ENCODE measurements at regions not wholly inside any gene's neighbourhood (a gene's known extent, or its start where the extent isn't known, plus 50 kb on each side); places are given as distances from the start of the nearest gene placed in this dataset.

- Mint-ChIP-seq H3K27me3 (ENCODE audit: low read depth) (peaks cover 1% of the 10 kb centered on the region; the same call in 1 of the 2 replicates), H3K4me3 (no peak overlapping the region), H3K36me3 (ENCODE audit: insufficient read depth in 1 of 3, low read depth in 3 of 3) (no peaks in the 10 kb centered on the region), H3K9me3 (no peaks in the 10 kb centered on the region), H3K4me1 (no peaks in the 10 kb centered on the region), H3K27ac (no peak overlapping the region)
- H3K4me2 ChIP-seq (ENCODE audit: insufficient read depth, insufficient read length, low read length), result no peak overlapping the region
- H2BK5ac ChIP-seq (ENCODE audit: insufficient read length, low read length), result no peak overlapping the region
- H3K23ac ChIP-seq (ENCODE audit: insufficient read length, low read depth, low read length), result no peak overlapping the region
- no peak overlapping the region for H3K27ac ChIP-seq (ENCODE audit: insufficient read length, low read depth, low read length)
- no peak overlapping the region for H4K5ac ChIP-seq (ENCODE audit: insufficient read length, low read depth, low read length)
- no peak for DNase-seq
- no peak for TF ChIP-seq CTCF (conservative IDR thresholded peaks at IDR 0.05)
- H3K14ac ChIP-seq (ENCODE audit: insufficient read depth, low read length), result no peak overlapping the region
- H3K9ac ChIP-seq (ENCODE audit: extremely low read depth, insufficient read length, low read length), result no peak overlapping the region
- H3K4me1 ChIP-seq (ENCODE audit: insufficient read depth, low read length), result no peaks in the 10 kb centered on the region
- no peaks in the 10 kb centered on the region for H4K20me1 ChIP-seq (ENCODE audit: control insufficient read depth, insufficient read depth, insufficient read length)
- H4K91ac ChIP-seq (ENCODE audit: insufficient read length, low read depth, low read length), result no peak overlapping the region
- H2BK15ac ChIP-seq (ENCODE audit: low read depth, low read length), result no peak overlapping the region
- no peaks in the 10 kb centered on the region for H3K27me3 ChIP-seq (ENCODE audit: insufficient read depth, low read length)
- no peaks in the 10 kb centered on the region for H3K23me2 ChIP-seq (ENCODE audit: insufficient read length, low read depth, low read length, poor library complexity, severe bottlenecking)
- no peak overlapping the region for H3K18ac ChIP-seq (ENCODE audit: insufficient read length, low read depth, low read length)
- no peak overlapping the region for H2AFZ ChIP-seq (ENCODE audit: low read length)
- H2BK120ac ChIP-seq (ENCODE audit: low read depth, low read length, poor library complexity, severe bottlenecking), result no peak overlapping the region
- no peak overlapping the region for H3T11ph ChIP-seq (ENCODE audit: low read length)
- no peak overlapping the region for H2BK12ac ChIP-seq (ENCODE audit: insufficient read length, low read depth, low read length)
- no peak overlapping the region for H2BK20ac ChIP-seq (ENCODE audit: low read depth, low read length, poor library complexity, severe bottlenecking)
- H4K8ac ChIP-seq (replicated peaks; ENCODE audit: insufficient read length, low read depth, low read length), result no peak overlapping the region
- H3K4ac ChIP-seq (ENCODE audit: low read depth, low read length), result no peak overlapping the region
- no peak overlapping the region for H2AK5ac ChIP-seq (ENCODE audit: insufficient read length, low read length)
- no peak overlapping the region for H3K56ac ChIP-seq (ENCODE audit: insufficient read length, low read depth, low read length)
- H3K9me3 ChIP-seq (ENCODE audit: control insufficient read depth, low read depth, low read length), result no peaks in the 10 kb centered on the region
- H3K79me2 ChIP-seq (ENCODE audit: insufficient read depth, low read length), result no peaks in the 10 kb centered on the region
- WGBS (ENCODE audit: extremely low coverage, insufficient read length, low lambda C conversion rate), result no CpG with 5 or more reads among the region's 1 CpG
- H3K79me1 ChIP-seq (ENCODE audit: insufficient read depth, low read depth, low read length, poor library complexity, severe bottlenecking), result no peaks in the 10 kb centered on the region
Measured at GRCh38 chr5:39580702-39581453, 156.1 kb upstream of the DAB2 start.

Measured in H9 (cell line).